ENCODE measurements at regions not wholly inside any gene's neighbourhood (a gene's known extent, or its start where the extent isn't known, plus 50 kb on each side); places are given as distances from the start of the nearest gene placed in this dataset.

DNA sequence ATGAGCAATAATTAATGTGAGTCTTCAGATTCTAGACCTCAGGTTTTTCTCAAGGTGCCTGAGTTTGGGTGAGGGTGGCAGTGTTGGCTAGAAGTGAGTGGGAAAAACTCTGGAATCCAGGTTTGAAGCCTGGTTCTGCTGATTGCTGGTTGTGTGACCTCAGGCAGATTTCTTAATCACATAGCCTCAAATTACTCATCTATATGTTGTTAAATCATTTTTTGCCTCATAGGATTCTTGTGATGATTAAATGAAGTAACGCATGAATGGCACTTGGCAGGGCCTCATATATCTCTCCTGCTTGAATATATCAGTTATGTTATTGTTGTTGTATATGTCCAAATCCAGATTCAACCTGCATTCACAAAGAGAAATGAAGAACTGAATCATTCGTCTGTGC, 60.5 kb downstream of the NR2F2 start:
- DNase-seq (ENCODE audit: low read depth in 1 of 2, low spot score in 1 of 2), result no peak
- in situ Hi-C loops (cut with HindIII; ENCODE audit: low pct_unique_long_range_greater_than_20kb, low sequenced_read_pairs), result no loop called here
- TF ChIP-seq JUND (IDR thresholded peaks at IDR 0.05; ENCODE audit: low read depth), result no peak

DNA sequence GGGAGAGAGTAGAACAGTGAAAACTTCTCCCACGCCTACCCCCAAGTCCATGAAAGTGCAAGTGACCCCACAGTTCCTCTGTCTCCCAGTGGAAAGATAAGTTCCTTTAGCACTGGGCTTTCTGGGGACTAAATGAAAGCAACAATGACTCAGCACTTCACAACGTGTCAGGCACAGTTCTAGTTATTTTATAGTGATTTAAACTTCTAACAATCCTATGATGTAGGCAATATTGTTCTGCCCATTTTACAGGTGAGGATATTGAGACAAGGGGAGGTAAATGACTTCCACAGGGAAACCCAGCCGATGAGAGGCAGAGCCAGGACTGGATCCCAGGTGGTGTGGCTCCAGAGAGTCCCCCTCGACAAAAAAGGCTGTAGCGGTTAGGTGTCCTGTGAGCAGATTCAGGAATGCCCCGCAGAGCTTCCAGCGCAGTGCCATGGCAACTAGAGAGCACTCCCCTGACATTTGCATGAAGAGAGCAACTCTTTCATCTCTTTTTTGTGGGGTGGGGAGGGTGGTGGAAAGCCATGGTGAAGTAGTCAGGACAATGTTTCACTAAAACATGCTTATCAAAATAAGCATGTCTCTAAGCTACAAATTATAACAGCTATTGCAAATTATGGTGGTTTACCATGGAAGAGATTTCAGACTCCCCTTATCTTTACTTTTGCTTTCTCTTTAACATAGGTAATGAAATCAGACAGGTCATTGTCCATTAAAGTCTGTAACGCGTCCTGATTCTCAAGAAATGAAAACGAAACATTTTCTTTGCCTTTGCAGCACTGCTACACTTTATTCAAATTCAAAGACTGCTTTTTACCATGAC, 62.1 kb downstream of the NR2F2 start:
- no peak for TF ChIP-seq JUND (IDR thresholded peaks at IDR 0.05; ENCODE audit: low read depth)
- in situ Hi-C loops (cut with HindIII; ENCODE audit: low pct_unique_long_range_greater_than_20kb, low sequenced_read_pairs), result no loop called here
- DNase-seq (ENCODE audit: low read depth in 1 of 2, low spot score in 1 of 2), result no peak

DNA sequence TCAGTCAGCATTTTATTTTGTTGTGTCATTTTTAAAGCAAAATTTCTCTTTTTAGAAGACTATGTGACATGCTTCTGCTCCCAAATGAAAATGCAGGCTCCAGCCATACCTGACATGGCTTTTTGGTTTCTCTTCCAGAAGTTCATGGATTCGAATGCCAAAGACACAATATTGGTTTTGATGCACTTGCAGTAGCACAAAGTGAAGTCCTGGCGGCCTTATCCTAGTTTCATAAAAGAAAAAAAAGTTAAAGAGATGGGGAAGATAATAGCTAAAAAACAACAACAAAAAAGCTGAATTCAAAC, 62.7 kb downstream of the NR2F2 start:
- no peak for TF ChIP-seq JUND (IDR thresholded peaks at IDR 0.05; ENCODE audit: low read depth)
- no peak for DNase-seq (ENCODE audit: low read depth in 1 of 2, low spot score in 1 of 2)
- in situ Hi-C loops (cut with HindIII; ENCODE audit: low pct_unique_long_range_greater_than_20kb, low sequenced_read_pairs), result no loop called here

DNA sequence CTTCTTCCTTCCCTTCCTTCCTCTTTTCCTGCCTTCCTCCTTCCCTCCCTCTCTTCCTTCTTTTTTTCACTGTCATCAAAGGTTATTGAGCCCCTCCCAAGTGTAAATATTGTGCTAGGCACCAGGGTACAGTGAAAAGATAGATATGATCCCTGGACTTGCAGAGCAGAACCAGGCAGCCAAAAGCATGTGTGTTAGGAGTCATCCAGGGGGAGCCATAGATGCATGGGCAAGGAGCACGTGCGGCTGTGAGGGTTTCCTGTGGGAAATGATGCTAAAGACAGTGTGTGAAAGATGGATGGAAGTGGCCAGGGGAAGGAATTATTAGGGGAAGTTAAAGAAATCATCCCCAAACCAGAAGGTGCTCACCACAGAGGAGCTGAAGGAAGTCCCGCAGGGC, 65.2 kb downstream of the NR2F2 start:
- TF ChIP-seq JUND (IDR thresholded peaks at IDR 0.05; ENCODE audit: low read depth), result no peak
- DNase-seq (ENCODE audit: low read depth in 1 of 2, low spot score in 1 of 2), result peak in 1 of 2 experiments; percentile 24
- in situ Hi-C loops (cut with HindIII; ENCODE audit: low pct_unique_long_range_greater_than_20kb, low sequenced_read_pairs), result no loop called here

DNA sequence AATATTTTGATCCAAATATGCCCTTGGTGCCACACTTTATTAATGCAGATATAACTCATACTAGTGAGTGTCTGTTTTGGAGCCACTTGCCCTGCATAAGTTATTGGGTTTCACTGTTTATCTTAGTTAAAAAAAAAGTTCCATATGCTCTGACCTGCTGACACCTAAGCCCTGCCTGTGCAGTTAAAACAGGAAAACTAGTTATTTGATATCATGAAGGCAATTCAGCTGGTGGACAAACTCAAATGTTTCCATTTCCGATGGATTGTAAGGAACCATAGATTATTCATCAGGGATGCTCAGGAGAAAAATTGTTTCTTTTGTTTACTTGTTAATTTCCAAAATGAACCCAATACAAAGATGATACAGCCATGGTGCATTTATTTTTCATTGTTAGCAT, 68.3 kb downstream of the NR2F2 start:
- in situ Hi-C loops (cut with HindIII; ENCODE audit: low pct_unique_long_range_greater_than_20kb, low sequenced_read_pairs), result no loop called here
- no peak for DNase-seq (ENCODE audit: low read depth in 1 of 2, low spot score in 1 of 2)
- TF ChIP-seq JUND (IDR thresholded peaks at IDR 0.05; ENCODE audit: low read depth), result no peak

DNA sequence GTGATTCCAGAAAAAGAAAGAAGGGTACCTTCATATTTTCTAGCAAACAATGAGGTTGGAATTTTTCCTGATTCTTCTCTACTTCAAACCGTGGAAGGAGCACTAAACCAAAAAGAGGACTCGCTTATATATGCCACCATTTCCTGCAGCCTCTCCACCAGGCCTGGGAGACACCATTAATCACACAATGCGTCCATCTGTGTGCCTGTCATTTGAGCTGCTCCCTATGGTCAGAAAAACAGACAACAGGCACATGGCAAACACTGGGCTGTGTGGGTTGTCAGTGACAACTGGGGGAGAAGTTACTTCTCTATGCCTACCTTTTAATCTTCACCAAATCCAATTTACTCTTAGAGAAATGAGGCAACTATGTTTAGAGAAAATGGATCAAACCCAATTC, 71.9 kb downstream of the NR2F2 start:
- DNase-seq (ENCODE audit: low read depth in 1 of 2, low spot score in 1 of 2), result no peak
- in situ Hi-C loops (cut with HindIII; ENCODE audit: low pct_unique_long_range_greater_than_20kb, low sequenced_read_pairs), result no loop called here
- TF ChIP-seq JUND (IDR thresholded peaks at IDR 0.05; ENCODE audit: low read depth), result no peak

DNA sequence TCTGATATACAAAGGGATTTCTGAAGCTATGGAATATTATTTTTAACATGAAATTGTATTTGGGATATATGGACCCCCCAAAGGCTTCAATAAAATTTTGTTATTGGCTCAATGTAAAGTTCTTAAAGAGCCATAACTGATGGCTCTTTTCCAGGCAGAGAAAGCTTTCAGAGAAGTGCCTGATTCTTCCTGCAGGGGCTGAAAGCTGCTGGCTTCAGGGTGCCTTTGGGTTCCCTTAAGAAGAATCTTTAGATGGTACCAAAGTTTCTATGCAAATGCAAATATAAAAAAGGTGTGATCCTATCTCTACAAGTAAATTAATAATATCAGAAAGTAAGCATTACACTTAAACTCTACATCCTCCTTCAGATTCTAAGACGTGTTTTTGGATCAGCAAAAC, 72.6 kb downstream of the NR2F2 start:
- no peak for TF ChIP-seq JUND (IDR thresholded peaks at IDR 0.05; ENCODE audit: low read depth)
- in situ Hi-C loops (cut with HindIII; ENCODE audit: low pct_unique_long_range_greater_than_20kb, low sequenced_read_pairs), result no loop called here
- no peak for DNase-seq (ENCODE audit: low read depth in 1 of 2, low spot score in 1 of 2)

DNA sequence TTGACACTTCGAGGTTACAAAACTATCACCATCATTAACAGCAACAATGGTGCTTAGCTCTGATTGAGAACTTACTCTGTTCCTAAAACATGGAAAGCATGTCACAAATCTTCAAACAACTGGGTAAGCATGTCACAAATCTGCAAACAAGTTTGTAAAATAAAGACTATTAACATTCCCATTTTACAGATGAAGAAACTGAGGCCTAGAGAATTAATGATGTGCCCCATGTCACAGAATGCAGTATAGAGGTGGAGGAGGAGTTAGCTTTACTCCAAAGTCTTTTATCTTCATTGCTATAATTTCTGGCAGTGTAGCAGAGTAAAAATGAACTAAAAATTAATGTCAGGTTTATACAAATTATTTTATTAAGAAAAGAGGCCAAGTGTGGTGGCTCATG, 73.4 kb downstream of the NR2F2 start:
- no peak for TF ChIP-seq JUND (IDR thresholded peaks at IDR 0.05; ENCODE audit: low read depth)
- no peak for DNase-seq (ENCODE audit: low read depth in 1 of 2, low spot score in 1 of 2)
- in situ Hi-C loops (cut with HindIII; ENCODE audit: low pct_unique_long_range_greater_than_20kb, low sequenced_read_pairs), result no loop called here

DNA sequence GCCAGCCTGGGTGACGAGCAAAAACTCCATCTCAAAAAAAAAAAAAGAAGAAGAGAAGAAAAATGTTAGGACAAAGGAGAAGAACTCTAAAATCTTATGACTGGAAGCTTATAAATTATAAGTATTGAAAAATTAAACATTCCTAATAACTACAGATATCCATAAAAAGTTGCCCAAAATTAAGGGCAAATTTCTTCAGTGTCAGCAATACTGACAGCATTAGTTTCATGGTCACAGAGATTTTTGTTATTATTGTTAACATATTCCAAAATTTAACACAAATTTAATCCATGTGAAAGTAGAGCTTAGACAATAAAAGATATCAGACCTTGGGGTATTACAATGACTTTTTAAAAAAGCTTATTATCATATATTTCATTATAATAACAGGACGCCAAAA, 74.1 kb downstream of the NR2F2 start:
- no peak for TF ChIP-seq JUND (IDR thresholded peaks at IDR 0.05; ENCODE audit: low read depth)
- no peak for DNase-seq (ENCODE audit: low read depth in 1 of 2, low spot score in 1 of 2)
- in situ Hi-C loops (cut with HindIII; ENCODE audit: low pct_unique_long_range_greater_than_20kb, low sequenced_read_pairs), result no loop called here

DNA sequence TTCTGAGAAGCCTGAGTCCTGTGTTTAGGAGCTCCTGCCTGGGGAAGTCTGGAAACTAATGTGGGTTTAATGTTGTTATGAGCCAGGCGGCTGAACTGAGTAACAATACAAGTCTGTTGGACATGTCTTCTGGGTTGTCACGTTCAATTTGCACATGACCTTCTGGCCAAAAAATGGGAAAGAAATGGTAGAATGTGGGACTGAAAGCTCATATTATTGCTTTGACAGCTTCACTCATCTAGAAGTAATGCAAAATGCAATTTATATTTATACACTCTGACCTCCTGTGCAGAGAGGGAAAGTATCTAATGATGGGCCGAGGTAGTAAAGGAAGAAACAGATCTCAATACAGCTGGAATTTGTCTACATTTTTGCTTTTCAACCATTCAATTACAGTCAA, 75.8 kb downstream of the NR2F2 start:
- no peak for DNase-seq (ENCODE audit: low read depth in 1 of 2, low spot score in 1 of 2)
- TF ChIP-seq JUND (IDR thresholded peaks at IDR 0.05; ENCODE audit: low read depth), result no peak
- in situ Hi-C loops (cut with HindIII; ENCODE audit: low pct_unique_long_range_greater_than_20kb, low sequenced_read_pairs), result no loop called here

DNA sequence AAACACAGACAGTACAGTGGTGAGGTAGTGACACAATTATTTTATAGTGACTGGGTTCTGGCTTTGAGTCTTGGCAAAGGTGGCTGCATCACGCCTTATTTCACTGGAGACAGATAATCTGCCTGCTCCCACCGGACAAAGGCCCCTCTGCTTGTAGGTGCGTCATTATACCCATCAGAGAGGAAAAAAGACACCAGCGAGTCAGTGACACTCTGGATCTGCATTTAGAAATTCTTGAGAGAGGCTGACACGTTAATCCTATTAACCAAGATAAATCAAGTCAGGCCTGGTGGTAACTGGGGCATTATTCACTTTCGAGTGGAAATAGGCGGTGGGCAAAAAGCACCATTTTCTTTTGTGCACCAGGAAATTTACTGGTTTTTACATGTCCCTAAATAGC, 76.2 kb downstream of the NR2F2 start:
- in situ Hi-C loops (cut with HindIII; ENCODE audit: low pct_unique_long_range_greater_than_20kb, low sequenced_read_pairs), result no loop called here
- DNase-seq (ENCODE audit: low read depth in 1 of 2, low spot score in 1 of 2), result no peak
- no peak for TF ChIP-seq JUND (IDR thresholded peaks at IDR 0.05; ENCODE audit: low read depth)

DNA sequence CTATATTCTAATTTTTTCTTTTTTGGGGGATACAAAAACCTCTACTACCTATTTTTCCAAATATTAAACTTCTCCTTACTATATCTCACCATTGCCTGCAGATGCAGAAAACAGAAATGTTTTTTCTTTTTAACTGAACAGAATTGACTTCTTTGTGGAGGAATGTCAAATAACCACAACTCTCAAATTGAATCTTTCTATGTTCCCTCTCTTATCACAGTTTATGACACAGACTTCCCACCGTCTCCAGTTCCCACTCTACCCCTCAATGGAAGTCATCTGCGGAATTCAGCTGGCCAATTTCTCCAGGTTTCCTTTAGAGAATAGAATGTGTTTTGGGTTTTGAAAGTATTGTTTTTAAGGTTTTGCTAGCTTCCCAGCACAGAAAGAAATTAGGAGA, 77.0 kb downstream of the NR2F2 start:
- in situ Hi-C loops (cut with HindIII; ENCODE audit: low pct_unique_long_range_greater_than_20kb, low sequenced_read_pairs), result no loop called here
- no peak for TF ChIP-seq JUND (IDR thresholded peaks at IDR 0.05; ENCODE audit: low read depth)
- DNase-seq (ENCODE audit: low read depth in 1 of 2, low spot score in 1 of 2), result no peak

DNA sequence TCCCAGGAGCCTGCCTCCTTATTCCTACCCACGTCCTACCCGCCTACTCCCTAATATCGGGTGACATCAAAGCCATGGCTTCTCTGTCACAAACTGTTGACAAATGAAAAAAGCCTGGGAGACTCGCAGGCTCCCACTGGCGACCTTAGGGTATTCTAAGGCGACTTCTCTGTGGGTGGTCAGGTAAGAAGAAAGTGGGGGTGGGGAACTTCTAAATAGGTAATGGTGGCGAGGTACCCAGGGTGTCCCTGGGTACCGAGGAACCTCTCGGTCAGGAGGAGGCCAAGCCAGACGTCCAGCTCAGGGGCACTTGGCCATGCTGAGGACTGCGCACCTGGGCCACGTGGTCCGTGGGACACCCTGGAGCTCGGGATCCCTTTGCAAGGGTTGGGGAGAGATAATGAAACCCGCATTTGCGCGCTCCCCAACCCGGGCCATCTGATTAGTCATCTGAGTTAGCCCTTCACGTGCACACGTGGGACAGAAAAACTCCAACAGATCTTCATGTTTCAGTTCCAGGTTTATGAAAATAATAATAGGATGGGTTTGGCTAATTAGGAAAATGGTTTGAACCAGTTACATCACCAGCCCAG, 78.2 kb downstream of the NR2F2 start:
- in situ Hi-C loops (cut with HindIII; ENCODE audit: low pct_unique_long_range_greater_than_20kb, low sequenced_read_pairs), result no loop called here
- no peak for DNase-seq (ENCODE audit: low read depth in 1 of 2, low spot score in 1 of 2)
- TF ChIP-seq JUND (IDR thresholded peaks at IDR 0.05; ENCODE audit: low read depth), result no peak

Data from T47D (cell line).